WTC11 (cell line): ENCODE measurements at regions not wholly inside any gene's neighbourhood (a gene's known extent, or its start where the extent isn't known, plus 50 kb on each side); places are given as distances from the start of the nearest gene placed in this dataset.

Source experiments
- ATAC-seq: fragments of 200-7000 bp; cut with Tn5 transposase; 2 replicates; pipeline ENCODE4 v1.10.0; 2021; ENCODE audit warnings: mild to moderate bottlenecking, moderate library complexity
- CTCF ChIA-PET: fragments of 300-600 bp; sonication (Branson Sonifier 250); formaldehyde crosslinking; loops from one replicate; lab custom pipeline; 2021; ENCODE audit warnings: antibody characterized with exemption; lab: Charles Lee
- POLR2A ChIA-PET: fragments of 350-600 bp; sonication (Branson Sonifier 250); formaldehyde crosslinking; loops from one replicate; lab custom pipeline; 2021; ENCODE audit warnings: antibody characterized with exemption; lab: Charles Lee
- DNase-seq: peaks from one replicate; pipeline ENCODE4 v3.0.0; 2021; ENCODE audit warnings: low spot score
- H3K27ac Mint-ChIP-seq: 2 replicates; pipeline ENCODE4 v1.8.0; 2021; ENCODE audit warnings: mixed read lengths
- H3K27me3 Mint-ChIP-seq: 2 replicates; pipeline ENCODE4 v1.8.0; 2021; ENCODE audit warnings: low read depth, mild to moderate bottlenecking, moderate library complexity, mixed read lengths
- H3K36me3 Mint-ChIP-seq: 2 replicates; pipeline ENCODE4 v1.8.0; 2021; ENCODE audit warnings: mixed read lengths
- H3K4me1 Mint-ChIP-seq: 2 replicates; pipeline ENCODE4 v1.8.0; 2022; ENCODE audit warnings: mixed read lengths
- H3K4me3 Mint-ChIP-seq: 2 replicates; pipeline ENCODE4 v1.8.0; 2021; ENCODE audit warnings: mild to moderate bottlenecking, moderate library complexity, mixed read lengths
- H3K9me3 Mint-ChIP-seq: 2 replicates; pipeline ENCODE4 v1.8.0; 2021; ENCODE audit warnings: mixed read lengths
- CBFB ChIP-seq: sonication (generic); formaldehyde crosslinking; IDR thresholded peaks from 2 replicates; pipeline ENCODE4 v1.8.1; 2022; ENCODE audit warnings: mild to moderate bottlenecking, low read depth, missing genetic modification reagents
- E2F1 ChIP-seq: sonication (generic); formaldehyde crosslinking; IDR thresholded peaks from 2 replicates; pipeline ENCODE4 v1.8.0; 2022; ENCODE audit warnings: mild to moderate bottlenecking, missing genetic modification reagents
- ELF4 ChIP-seq: sonication (generic); formaldehyde crosslinking; IDR thresholded peaks from 2 replicates; pipeline ENCODE4 v1.8.1; 2022; ENCODE audit warnings: low read depth, mild to moderate bottlenecking, moderate library complexity, missing genetic modification reagents
- GABPB1 ChIP-seq: sonication (generic); formaldehyde crosslinking; IDR thresholded peaks from 2 replicates; pipeline ENCODE4 v1.8.1; 2023; ENCODE audit warnings: mild to moderate bottlenecking, missing genetic modification reagents
- GRHL2 ChIP-seq: fragments of 250-450 bp; sonication (Bioruptor Pico); IDR thresholded peaks from 2 replicates; pipeline ENCODE4 v1.8.0; 2022; ENCODE audit warnings: mild to moderate bottlenecking, moderate library complexity; ENCODE audit not compliant: insufficient replicate concordance, severe bottlenecking
- IRF1 ChIP-seq: sonication (generic); formaldehyde crosslinking; IDR thresholded peaks from 2 replicates; pipeline ENCODE4 v1.8.0; 2023; ENCODE audit warnings: missing genetic modification reagents
- NFE2L1 ChIP-seq: sonication (generic); formaldehyde crosslinking; IDR thresholded peaks from 2 replicates; pipeline ENCODE4 v1.8.1; 2023; ENCODE audit warnings: missing genetic modification reagents
- PRDM15 ChIP-seq: sonication (generic); formaldehyde crosslinking; IDR thresholded peaks from 2 replicates; pipeline ENCODE4 v1.8.0; 2022; ENCODE audit warnings: missing genetic modification reagents
- SMAD3 ChIP-seq: sonication (generic); formaldehyde crosslinking; IDR thresholded peaks from 2 replicates; pipeline ENCODE4 v1.8.0; 2022; ENCODE audit warnings: missing genetic modification reagents, mild to moderate bottlenecking, borderline replicate concordance
- ZNF219 ChIP-seq: sonication (generic); formaldehyde crosslinking; IDR thresholded peaks from 2 replicates; pipeline ENCODE4 v1.8.0; 2023; ENCODE audit warnings: missing genetic modification reagents, mild to moderate bottlenecking, borderline replicate concordance
- TF ChIP-seq, protein P1 (sequence below): sonication (generic); formaldehyde crosslinking; IDR thresholded peaks from 2 replicates; pipeline ENCODE4 v1.8.0; 2023; ENCODE audit warnings: missing genetic modification reagents, mild to moderate bottlenecking, borderline replicate concordance
- TF ChIP-seq, protein P2 (sequence below): sonication (generic); formaldehyde crosslinking; IDR thresholded peaks from 2 replicates; pipeline ENCODE4 v1.8.1; 2023; ENCODE audit warnings: mild to moderate bottlenecking, moderate library complexity, missing genetic modification reagents
- TF ChIP-seq, protein P3 (sequence below): sonication (generic); formaldehyde crosslinking; IDR thresholded peaks from 2 replicates; pipeline ENCODE4 v1.8.0; 2023; ENCODE audit warnings: mild to moderate bottlenecking, missing genetic modification reagents
- TF ChIP-seq, protein P4 (sequence below): sonication (generic); formaldehyde crosslinking; conservative IDR thresholded peaks from 2 replicates; pipeline ENCODE4 v1.8.1; 2023; ENCODE audit warnings: mild to moderate bottlenecking, low read depth, missing genetic modification reagents, moderate library complexity

GRCh38 chr10:78374331-78375028 is 340.8 kb downstream of the RPS24 start (continued):
- TF ChIP-seq PRDM15 (CRISPR knock-in tag) (no peak), GABPB1 (CRISPR knock-in tag) (no peak), NFE2L1 (CRISPR knock-in tag) (no peak), CBFB (CRISPR knock-in tag) (no peak), GRHL2 (no peak), ZNF219 (no peak)
- TF ChIP-seq, protein P1, sequence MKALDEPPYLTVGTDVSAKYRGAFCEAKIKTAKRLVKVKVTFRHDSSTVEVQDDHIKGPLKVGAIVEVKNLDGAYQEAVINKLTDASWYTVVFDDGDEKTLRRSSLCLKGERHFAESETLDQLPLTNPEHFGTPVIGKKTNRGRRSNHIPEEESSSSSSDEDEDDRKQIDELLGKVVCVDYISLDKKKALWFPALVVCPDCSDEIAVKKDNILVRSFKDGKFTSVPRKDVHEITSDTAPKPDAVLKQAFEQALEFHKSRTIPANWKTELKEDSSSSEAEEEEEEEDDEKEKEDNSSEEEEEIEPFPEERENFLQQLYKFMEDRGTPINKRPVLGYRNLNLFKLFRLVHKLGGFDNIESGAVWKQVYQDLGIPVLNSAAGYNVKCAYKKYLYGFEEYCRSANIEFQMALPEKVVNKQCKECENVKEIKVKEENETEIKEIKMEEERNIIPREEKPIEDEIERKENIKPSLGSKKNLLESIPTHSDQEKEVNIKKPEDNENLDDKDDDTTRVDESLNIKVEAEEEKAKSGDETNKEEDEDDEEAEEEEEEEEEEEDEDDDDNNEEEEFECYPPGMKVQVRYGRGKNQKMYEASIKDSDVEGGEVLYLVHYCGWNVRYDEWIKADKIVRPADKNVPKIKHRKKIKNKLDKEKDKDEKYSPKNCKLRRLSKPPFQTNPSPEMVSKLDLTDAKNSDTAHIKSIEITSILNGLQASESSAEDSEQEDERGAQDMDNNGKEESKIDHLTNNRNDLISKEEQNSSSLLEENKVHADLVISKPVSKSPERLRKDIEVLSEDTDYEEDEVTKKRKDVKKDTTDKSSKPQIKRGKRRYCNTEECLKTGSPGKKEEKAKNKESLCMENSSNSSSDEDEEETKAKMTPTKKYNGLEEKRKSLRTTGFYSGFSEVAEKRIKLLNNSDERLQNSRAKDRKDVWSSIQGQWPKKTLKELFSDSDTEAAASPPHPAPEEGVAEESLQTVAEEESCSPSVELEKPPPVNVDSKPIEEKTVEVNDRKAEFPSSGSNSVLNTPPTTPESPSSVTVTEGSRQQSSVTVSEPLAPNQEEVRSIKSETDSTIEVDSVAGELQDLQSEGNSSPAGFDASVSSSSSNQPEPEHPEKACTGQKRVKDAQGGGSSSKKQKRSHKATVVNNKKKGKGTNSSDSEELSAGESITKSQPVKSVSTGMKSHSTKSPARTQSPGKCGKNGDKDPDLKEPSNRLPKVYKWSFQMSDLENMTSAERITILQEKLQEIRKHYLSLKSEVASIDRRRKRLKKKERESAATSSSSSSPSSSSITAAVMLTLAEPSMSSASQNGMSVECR (CRISPR knock-in tag), result no peak
- TF ChIP-seq, all 79 proteins: peak for 0

GRCh38 chr10:78375854-78376785 is 342.5 kb downstream of the RPS24 start:
- POLR2A ChIA-PET, result no interaction called here
- TF ChIP-seq ELF4 (CRISPR knock-in tag) (no peak), CBFB (CRISPR knock-in tag) (no peak), NFE2L1 (CRISPR knock-in tag) (no peak), GRHL2 (no peak), SMAD3 (CRISPR knock-in tag) (no peak), E2F1 (no peak), IRF1 (CRISPR knock-in tag) (no peak)
- TF ChIP-seq, protein P2, sequence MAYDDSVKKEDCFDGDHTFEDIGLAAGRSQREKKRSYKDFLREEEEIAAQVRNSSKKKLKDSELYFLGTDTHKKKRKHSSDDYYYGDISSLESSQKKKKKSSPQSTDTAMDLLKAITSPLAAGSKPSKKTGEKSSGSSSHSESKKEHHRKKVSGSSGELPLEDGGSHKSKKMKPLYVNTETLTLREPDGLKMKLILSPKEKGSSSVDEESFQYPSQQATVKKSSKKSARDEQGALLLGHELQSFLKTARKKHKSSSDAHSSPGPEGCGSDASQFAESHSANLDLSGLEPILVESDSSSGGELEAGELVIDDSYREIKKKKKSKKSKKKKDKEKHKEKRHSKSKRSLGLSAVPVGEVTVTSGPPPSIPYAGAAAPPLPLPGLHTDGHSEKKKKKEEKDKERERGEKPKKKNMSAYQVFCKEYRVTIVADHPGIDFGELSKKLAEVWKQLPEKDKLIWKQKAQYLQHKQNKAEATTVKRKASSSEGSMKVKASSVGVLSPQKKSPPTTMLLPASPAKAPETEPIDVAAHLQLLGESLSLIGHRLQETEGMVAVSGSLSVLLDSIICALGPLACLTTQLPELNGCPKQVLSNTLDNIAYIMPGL, result no peak
- TF ChIP-seq, protein P3, sequence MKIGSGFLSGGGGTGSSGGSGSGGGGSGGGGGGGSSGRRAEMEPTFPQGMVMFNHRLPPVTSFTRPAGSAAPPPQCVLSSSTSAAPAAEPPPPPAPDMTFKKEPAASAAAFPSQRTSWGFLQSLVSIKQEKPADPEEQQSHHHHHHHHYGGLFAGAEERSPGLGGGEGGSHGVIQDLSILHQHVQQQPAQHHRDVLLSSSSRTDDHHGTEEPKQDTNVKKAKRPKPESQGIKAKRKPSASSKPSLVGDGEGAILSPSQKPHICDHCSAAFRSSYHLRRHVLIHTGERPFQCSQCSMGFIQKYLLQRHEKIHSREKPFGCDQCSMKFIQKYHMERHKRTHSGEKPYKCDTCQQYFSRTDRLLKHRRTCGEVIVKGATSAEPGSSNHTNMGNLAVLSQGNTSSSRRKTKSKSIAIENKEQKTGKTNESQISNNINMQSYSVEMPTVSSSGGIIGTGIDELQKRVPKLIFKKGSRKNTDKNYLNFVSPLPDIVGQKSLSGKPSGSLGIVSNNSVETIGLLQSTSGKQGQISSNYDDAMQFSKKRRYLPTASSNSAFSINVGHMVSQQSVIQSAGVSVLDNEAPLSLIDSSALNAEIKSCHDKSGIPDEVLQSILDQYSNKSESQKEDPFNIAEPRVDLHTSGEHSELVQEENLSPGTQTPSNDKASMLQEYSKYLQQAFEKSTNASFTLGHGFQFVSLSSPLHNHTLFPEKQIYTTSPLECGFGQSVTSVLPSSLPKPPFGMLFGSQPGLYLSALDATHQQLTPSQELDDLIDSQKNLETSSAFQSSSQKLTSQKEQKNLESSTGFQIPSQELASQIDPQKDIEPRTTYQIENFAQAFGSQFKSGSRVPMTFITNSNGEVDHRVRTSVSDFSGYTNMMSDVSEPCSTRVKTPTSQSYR (CRISPR knock-in tag), result no peak
- TF ChIP-seq, protein P4, sequence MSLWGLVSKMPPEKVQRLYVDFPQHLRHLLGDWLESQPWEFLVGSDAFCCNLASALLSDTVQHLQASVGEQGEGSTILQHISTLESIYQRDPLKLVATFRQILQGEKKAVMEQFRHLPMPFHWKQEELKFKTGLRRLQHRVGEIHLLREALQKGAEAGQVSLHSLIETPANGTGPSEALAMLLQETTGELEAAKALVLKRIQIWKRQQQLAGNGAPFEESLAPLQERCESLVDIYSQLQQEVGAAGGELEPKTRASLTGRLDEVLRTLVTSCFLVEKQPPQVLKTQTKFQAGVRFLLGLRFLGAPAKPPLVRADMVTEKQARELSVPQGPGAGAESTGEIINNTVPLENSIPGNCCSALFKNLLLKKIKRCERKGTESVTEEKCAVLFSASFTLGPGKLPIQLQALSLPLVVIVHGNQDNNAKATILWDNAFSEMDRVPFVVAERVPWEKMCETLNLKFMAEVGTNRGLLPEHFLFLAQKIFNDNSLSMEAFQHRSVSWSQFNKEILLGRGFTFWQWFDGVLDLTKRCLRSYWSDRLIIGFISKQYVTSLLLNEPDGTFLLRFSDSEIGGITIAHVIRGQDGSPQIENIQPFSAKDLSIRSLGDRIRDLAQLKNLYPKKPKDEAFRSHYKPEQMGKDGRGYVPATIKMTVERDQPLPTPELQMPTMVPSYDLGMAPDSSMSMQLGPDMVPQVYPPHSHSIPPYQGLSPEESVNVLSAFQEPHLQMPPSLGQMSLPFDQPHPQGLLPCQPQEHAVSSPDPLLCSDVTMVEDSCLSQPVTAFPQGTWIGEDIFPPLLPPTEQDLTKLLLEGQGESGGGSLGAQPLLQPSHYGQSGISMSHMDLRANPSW (CRISPR knock-in tag), result no peak

More at GRCh38 chr10:78375854-78376785, 342.5 kb downstream of the RPS24 start:
- no peak overlapping the region for H3K27ac Mint-ChIP-seq
- peaks cover 9% of the 10 kb centered on the region for H3K36me3 Mint-ChIP-seq
- ATAC-seq (no peak), DNase-seq (no peak)
- H3K4me1 Mint-ChIP-seq, result peaks cover 9% of the 10 kb centered on the region
- peaks cover 9% of the 10 kb centered on the region for H3K27me3 Mint-ChIP-seq
- peaks cover 21% of the 10 kb centered on the region for H3K9me3 Mint-ChIP-seq
- CTCF ChIA-PET, result no interaction called here
- H3K4me3 Mint-ChIP-seq, result no peak overlapping the region
